WTC11 (cell line): ENCODE measurements at regions not wholly inside any gene's neighbourhood (a gene's known extent, or its start where the extent isn't known, plus 50 kb on each side); places are given as distances from the start of the nearest gene placed in this dataset.

Source experiments
- ATAC-seq: fragments of 200-7000 bp; cut with Tn5 transposase; 2 replicates; pipeline ENCODE4 v1.10.0; 2021; ENCODE audit warnings: mild to moderate bottlenecking, moderate library complexity
- CTCF ChIA-PET: fragments of 300-600 bp; sonication (Branson Sonifier 250); formaldehyde crosslinking; loops from one replicate; lab custom pipeline; 2021; ENCODE audit warnings: antibody characterized with exemption; lab: Charles Lee
- POLR2A ChIA-PET: fragments of 350-600 bp; sonication (Branson Sonifier 250); formaldehyde crosslinking; loops from one replicate; lab custom pipeline; 2021; ENCODE audit warnings: antibody characterized with exemption; lab: Charles Lee
- DNase-seq: peaks from one replicate; pipeline ENCODE4 v3.0.0; 2021; ENCODE audit warnings: low spot score
- H3K27ac Mint-ChIP-seq: 2 replicates; pipeline ENCODE4 v1.8.0; 2021; ENCODE audit warnings: mixed read lengths
- H3K27me3 Mint-ChIP-seq: 2 replicates; pipeline ENCODE4 v1.8.0; 2021; ENCODE audit warnings: low read depth, mild to moderate bottlenecking, moderate library complexity, mixed read lengths
- H3K36me3 Mint-ChIP-seq: 2 replicates; pipeline ENCODE4 v1.8.0; 2021; ENCODE audit warnings: mixed read lengths
- H3K4me1 Mint-ChIP-seq: 2 replicates; pipeline ENCODE4 v1.8.0; 2022; ENCODE audit warnings: mixed read lengths
- H3K4me3 Mint-ChIP-seq: 2 replicates; pipeline ENCODE4 v1.8.0; 2021; ENCODE audit warnings: mild to moderate bottlenecking, moderate library complexity, mixed read lengths
- H3K9me3 Mint-ChIP-seq: 2 replicates; pipeline ENCODE4 v1.8.0; 2021; ENCODE audit warnings: mixed read lengths
- ATF1 ChIP-seq: sonication (generic); formaldehyde crosslinking; IDR thresholded peaks from 2 replicates; pipeline ENCODE4 v1.8.1; 2023; ENCODE audit warnings: mild to moderate bottlenecking, moderate library complexity, missing genetic modification reagents
- EMX1 ChIP-seq: fragments of 250-450 bp; sonication (Bioruptor Pico); IDR thresholded peaks from 2 replicates; pipeline ENCODE4 v1.8.0; 2021; ENCODE audit warnings: mild to moderate bottlenecking
- ESRRA ChIP-seq: sonication (generic); formaldehyde crosslinking; IDR thresholded peaks from 2 replicates; pipeline ENCODE4 v1.8.1; 2022; ENCODE audit warnings: mild to moderate bottlenecking, missing genetic modification reagents, borderline replicate concordance
- FOXJ3 ChIP-seq: sonication (generic); formaldehyde crosslinking; IDR thresholded peaks from 2 replicates; pipeline ENCODE4 v1.9.0; 2021; ENCODE audit warnings: missing genetic modification reagents, mild to moderate bottlenecking, borderline replicate concordance
- IRF2 ChIP-seq: sonication (generic); formaldehyde crosslinking; IDR thresholded peaks from 2 replicates; pipeline ENCODE4 v1.8.0; 2022; ENCODE audit warnings: low read depth, missing genetic modification reagents, borderline replicate concordance
- KAT7 ChIP-seq: sonication (generic); formaldehyde crosslinking; IDR thresholded peaks from 2 replicates; pipeline ENCODE4 v1.8.1; 2023; ENCODE audit warnings: missing genetic modification reagents, mild to moderate bottlenecking, borderline replicate concordance
- NR2C2 ChIP-seq: sonication (generic); formaldehyde crosslinking; IDR thresholded peaks from 2 replicates; pipeline ENCODE4 v1.8.0; 2022; ENCODE audit warnings: mild to moderate bottlenecking, missing genetic modification reagents
- OVOL2 ChIP-seq: fragments of 250-450 bp; sonication (Bioruptor Pico); IDR thresholded peaks from 2 replicates; pipeline ENCODE4 v1.9.0; 2021; ENCODE audit warnings: mild to moderate bottlenecking, borderline replicate concordance
- RELA ChIP-seq: sonication (generic); formaldehyde crosslinking; IDR thresholded peaks from 2 replicates; pipeline ENCODE4 v1.8.1; 2022; ENCODE audit warnings: missing genetic modification reagents, mild to moderate bottlenecking, borderline replicate concordance
- TEAD4 ChIP-seq: sonication (generic); formaldehyde crosslinking; IDR thresholded peaks from 2 replicates; pipeline ENCODE4 v1.8.0; 2022; ENCODE audit warnings: mild to moderate bottlenecking, missing genetic modification reagents
- TF ChIP-seq, protein P1 (sequence below): sonication (generic); formaldehyde crosslinking; IDR thresholded peaks from 2 replicates; pipeline ENCODE4 v1.8.1; 2023; ENCODE audit warnings: mild to moderate bottlenecking, moderate library complexity, missing genetic modification reagents
- TF ChIP-seq, protein P2 (sequence below): sonication (generic); formaldehyde crosslinking; IDR thresholded peaks from 2 replicates; pipeline ENCODE4 v1.8.0; 2022; ENCODE audit warnings: mild to moderate bottlenecking, missing genetic modification reagents
- TF ChIP-seq, protein P3 (sequence below): sonication (generic); formaldehyde crosslinking; IDR thresholded peaks from 2 replicates; pipeline ENCODE4 v1.8.1; 2023; ENCODE audit warnings: mild to moderate bottlenecking, missing genetic modification reagents, borderline replicate concordance
- TF ChIP-seq, protein P4 (sequence below): fragments of 250-450 bp; sonication (Bioruptor Pico); conservative IDR thresholded peaks from 2 replicates; pipeline ENCODE4 v1.9.0; 2021; ENCODE audit warnings: mild to moderate bottlenecking
- TF ChIP-seq, protein P5 (sequence below): sonication (generic); formaldehyde crosslinking; conservative IDR thresholded peaks from 2 replicates; pipeline ENCODE4 v1.8.1; 2022; ENCODE audit warnings: mild to moderate bottlenecking, missing genetic modification reagents
- TF ChIP-seq, protein P6 (sequence below): sonication (generic); formaldehyde crosslinking; IDR thresholded peaks from 2 replicates; pipeline ENCODE4 v1.8.1; 2022; ENCODE audit warnings: low read depth, mild to moderate bottlenecking, moderate library complexity, missing genetic modification reagents, borderline replicate concordance
- TF ChIP-seq, protein P7 (sequence below): sonication (generic); formaldehyde crosslinking; IDR thresholded peaks from 2 replicates; pipeline ENCODE4 v1.8.0; 2023; ENCODE audit warnings: mild to moderate bottlenecking, missing genetic modification reagents
- TF ChIP-seq, protein P8 (sequence below): sonication (generic); formaldehyde crosslinking; IDR thresholded peaks from 2 replicates; pipeline ENCODE4 v1.8.1; 2023; ENCODE audit warnings: mild to moderate bottlenecking, missing genetic modification reagents, moderate library complexity

DNA sequence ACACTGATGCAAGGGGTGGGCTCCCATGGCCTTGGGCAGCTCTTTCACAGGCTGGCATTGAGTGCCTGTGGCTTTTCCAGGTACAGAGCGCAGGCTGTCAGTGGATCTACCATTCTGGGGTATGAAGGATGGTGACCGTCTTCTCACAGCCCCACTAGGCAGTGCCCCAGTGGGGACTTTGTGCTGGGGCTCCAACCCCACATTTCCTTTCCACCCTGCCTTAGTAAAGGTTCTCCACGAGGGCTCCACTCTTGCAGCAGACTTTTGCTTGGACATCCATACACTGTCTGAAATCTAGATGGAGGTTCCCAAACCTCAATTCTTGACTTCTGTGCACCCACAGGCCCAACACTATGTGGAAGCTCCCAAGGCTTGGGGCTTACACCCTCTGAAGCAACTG is 107.9 kb upstream of the ECI2 start:
- Mint-ChIP-seq H3K4me1 (no peaks in the 10 kb centered on the region), H3K27ac (no peak overlapping the region), H3K27me3 (no peaks in the 10 kb centered on the region; the same call in 1 of the 2 replicates), H3K4me3 (no peak overlapping the region), H3K9me3 (peaks cover 40% of the 10 kb centered on the region), H3K36me3 (peaks cover 20% of the 10 kb centered on the region)
- POLR2A ChIA-PET = no interaction called here
- DNase-seq (no peak), ATAC-seq (no peak)
- CTCF ChIA-PET = no interaction called here
- TF ChIP-seq, protein P1, sequence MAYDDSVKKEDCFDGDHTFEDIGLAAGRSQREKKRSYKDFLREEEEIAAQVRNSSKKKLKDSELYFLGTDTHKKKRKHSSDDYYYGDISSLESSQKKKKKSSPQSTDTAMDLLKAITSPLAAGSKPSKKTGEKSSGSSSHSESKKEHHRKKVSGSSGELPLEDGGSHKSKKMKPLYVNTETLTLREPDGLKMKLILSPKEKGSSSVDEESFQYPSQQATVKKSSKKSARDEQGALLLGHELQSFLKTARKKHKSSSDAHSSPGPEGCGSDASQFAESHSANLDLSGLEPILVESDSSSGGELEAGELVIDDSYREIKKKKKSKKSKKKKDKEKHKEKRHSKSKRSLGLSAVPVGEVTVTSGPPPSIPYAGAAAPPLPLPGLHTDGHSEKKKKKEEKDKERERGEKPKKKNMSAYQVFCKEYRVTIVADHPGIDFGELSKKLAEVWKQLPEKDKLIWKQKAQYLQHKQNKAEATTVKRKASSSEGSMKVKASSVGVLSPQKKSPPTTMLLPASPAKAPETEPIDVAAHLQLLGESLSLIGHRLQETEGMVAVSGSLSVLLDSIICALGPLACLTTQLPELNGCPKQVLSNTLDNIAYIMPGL (CRISPR knock-in tag) = no peak
- TF ChIP-seq, protein P2, sequence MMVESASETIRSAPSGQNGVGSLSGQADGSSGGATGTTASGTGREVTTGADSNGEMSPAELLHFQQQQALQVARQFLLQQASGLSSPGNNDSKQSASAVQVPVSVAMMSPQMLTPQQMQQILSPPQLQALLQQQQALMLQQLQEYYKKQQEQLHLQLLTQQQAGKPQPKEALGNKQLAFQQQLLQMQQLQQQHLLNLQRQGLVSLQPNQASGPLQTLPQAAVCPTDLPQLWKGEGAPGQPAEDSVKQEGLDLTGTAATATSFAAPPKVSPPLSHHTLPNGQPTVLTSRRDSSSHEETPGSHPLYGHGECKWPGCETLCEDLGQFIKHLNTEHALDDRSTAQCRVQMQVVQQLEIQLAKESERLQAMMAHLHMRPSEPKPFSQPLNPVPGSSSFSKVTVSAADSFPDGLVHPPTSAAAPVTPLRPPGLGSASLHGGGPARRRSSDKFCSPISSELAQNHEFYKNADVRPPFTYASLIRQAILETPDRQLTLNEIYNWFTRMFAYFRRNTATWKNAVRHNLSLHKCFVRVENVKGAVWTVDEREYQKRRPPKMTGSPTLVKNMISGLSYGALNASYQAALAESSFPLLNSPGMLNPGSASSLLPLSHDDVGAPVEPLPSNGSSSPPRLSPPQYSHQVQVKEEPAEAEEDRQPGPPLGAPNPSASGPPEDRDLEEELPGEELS = no peak
- TF ChIP-seq, protein P3, sequence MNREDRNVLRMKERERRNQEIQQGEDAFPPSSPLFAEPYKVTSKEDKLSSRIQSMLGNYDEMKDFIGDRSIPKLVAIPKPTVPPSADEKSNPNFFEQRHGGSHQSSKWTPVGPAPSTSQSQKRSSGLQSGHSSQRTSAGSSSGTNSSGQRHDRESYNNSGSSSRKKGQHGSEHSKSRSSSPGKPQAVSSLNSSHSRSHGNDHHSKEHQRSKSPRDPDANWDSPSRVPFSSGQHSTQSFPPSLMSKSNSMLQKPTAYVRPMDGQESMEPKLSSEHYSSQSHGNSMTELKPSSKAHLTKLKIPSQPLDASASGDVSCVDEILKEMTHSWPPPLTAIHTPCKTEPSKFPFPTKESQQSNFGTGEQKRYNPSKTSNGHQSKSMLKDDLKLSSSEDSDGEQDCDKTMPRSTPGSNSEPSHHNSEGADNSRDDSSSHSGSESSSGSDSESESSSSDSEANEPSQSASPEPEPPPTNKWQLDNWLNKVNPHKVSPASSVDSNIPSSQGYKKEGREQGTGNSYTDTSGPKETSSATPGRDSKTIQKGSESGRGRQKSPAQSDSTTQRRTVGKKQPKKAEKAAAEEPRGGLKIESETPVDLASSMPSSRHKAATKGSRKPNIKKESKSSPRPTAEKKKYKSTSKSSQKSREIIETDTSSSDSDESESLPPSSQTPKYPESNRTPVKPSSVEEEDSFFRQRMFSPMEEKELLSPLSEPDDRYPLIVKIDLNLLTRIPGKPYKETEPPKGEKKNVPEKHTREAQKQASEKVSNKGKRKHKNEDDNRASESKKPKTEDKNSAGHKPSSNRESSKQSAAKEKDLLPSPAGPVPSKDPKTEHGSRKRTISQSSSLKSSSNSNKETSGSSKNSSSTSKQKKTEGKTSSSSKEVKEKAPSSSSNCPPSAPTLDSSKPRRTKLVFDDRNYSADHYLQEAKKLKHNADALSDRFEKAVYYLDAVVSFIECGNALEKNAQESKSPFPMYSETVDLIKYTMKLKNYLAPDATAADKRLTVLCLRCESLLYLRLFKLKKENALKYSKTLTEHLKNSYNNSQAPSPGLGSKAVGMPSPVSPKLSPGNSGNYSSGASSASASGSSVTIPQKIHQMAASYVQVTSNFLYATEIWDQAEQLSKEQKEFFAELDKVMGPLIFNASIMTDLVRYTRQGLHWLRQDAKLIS (CRISPR knock-in tag) = no peak
- TF ChIP-seq, protein P4, sequence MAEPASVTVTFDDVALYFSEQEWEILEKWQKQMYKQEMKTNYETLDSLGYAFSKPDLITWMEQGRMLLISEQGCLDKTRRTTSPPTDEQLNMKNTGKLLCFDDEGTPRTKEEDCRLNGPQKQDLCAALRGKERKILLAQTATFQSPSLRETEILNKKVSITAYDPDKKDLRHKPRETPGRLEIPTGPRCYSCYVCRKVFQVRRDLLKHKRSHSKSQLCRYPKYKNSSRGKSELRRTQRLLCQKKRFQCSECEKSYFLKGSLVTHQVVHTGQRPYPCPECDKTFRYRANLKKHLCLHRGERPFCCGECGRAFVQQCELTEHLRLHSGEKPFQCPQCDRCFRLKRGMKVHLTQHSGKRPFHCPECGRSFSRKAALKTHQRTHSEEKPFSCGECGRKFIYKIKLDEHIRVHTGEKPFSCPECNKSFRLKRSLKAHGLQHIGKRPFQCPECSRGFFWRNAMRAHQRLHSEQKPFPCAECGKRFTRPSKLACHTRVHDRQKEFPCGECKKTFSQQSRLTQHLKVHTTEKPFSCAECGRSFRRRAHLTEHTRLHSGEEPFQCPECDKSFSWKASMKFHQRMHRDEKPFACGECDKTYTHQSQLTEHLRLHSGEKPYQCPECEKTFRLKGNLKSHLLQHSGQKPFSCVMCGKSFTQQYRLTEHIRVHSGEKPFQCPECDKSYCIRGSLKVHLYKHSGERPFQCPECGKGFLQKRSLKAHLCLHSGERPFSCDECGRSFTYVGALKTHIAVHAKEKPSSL (CRISPR knock-in tag) = no peak
- TF ChIP-seq NR2C2 (CRISPR knock-in tag) (no peak), OVOL2 (CRISPR knock-in tag) (no peak), EMX1 (CRISPR knock-in tag) (no peak), ESRRA (CRISPR knock-in tag) (no peak), FOXJ3 (CRISPR knock-in tag) (no peak), RELA (CRISPR knock-in tag) (no peak), ATF1 (CRISPR knock-in tag) (no peak)
- TF ChIP-seq, protein P5, sequence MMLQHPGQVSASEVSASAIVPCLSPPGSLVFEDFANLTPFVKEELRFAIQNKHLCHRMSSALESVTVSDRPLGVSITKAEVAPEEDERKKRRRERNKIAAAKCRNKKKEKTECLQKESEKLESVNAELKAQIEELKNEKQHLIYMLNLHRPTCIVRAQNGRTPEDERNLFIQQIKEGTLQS (CRISPR knock-in tag) = no peak
- TF ChIP-seq, protein P6, sequence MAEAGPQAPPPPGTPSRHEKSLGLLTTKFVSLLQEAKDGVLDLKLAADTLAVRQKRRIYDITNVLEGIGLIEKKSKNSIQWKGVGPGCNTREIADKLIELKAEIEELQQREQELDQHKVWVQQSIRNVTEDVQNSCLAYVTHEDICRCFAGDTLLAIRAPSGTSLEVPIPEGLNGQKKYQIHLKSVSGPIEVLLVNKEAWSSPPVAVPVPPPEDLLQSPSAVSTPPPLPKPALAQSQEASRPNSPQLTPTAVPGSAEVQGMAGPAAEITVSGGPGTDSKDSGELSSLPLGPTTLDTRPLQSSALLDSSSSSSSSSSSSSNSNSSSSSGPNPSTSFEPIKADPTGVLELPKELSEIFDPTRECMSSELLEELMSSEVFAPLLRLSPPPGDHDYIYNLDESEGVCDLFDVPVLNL = no peak

DNA sequence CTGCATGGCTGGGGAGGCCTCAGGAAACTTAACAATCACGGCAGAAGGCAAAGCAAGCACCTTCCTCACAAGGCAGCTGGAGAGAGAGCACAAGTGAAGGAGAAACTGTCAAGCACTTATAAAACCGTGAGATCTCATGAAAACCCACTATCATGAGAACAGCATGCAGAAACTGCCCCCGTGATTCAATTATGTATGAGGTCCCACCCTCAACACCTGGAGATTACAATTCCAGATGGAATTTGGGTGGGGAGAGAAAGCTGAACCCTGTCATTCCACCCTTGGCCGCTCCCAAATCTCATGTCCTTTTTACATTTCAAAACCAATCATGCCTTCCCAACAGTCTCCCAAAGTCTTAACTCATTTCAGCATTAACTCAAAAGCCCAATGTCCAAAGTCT is 107.2 kb upstream of the ECI2 start:
- POLR2A ChIA-PET = no interaction called here
- ATAC-seq (no peak), DNase-seq (no peak)
- Mint-ChIP-seq H3K4me1 (no peaks in the 10 kb centered on the region), H3K27ac (no peak overlapping the region), H3K4me3 (no peak overlapping the region), H3K27me3 (no peaks in the 10 kb centered on the region; the same call in 1 of the 2 replicates), H3K36me3 (peaks cover 20% of the 10 kb centered on the region), H3K9me3 (peaks cover 40% of the 10 kb centered on the region)
- CTCF ChIA-PET = no interaction called here
- no peak for TF ChIP-seq IRF2 (CRISPR knock-in tag)
- no peak for TF ChIP-seq KAT7 (CRISPR knock-in tag)
- no peak for TF ChIP-seq NR2C2 (CRISPR knock-in tag)
- TF ChIP-seq TEAD4 (CRISPR knock-in tag) = no peak
- TF ChIP-seq, protein P7, sequence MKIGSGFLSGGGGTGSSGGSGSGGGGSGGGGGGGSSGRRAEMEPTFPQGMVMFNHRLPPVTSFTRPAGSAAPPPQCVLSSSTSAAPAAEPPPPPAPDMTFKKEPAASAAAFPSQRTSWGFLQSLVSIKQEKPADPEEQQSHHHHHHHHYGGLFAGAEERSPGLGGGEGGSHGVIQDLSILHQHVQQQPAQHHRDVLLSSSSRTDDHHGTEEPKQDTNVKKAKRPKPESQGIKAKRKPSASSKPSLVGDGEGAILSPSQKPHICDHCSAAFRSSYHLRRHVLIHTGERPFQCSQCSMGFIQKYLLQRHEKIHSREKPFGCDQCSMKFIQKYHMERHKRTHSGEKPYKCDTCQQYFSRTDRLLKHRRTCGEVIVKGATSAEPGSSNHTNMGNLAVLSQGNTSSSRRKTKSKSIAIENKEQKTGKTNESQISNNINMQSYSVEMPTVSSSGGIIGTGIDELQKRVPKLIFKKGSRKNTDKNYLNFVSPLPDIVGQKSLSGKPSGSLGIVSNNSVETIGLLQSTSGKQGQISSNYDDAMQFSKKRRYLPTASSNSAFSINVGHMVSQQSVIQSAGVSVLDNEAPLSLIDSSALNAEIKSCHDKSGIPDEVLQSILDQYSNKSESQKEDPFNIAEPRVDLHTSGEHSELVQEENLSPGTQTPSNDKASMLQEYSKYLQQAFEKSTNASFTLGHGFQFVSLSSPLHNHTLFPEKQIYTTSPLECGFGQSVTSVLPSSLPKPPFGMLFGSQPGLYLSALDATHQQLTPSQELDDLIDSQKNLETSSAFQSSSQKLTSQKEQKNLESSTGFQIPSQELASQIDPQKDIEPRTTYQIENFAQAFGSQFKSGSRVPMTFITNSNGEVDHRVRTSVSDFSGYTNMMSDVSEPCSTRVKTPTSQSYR (CRISPR knock-in tag) = no peak
- TF ChIP-seq, protein P8, sequence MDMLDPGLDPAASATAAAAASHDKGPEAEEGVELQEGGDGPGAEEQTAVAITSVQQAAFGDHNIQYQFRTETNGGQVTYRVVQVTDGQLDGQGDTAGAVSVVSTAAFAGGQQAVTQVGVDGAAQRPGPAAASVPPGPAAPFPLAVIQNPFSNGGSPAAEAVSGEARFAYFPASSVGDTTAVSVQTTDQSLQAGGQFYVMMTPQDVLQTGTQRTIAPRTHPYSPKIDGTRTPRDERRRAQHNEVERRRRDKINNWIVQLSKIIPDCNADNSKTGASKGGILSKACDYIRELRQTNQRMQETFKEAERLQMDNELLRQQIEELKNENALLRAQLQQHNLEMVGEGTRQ (CRISPR knock-in tag) = no peak
- no peak for TF ChIP-seq OVOL2 (CRISPR knock-in tag)
